ENCODE measurements at regions not wholly inside any gene's neighbourhood (a gene's known extent, or its start where the extent isn't known, plus 50 kb on each side); places are given as distances from the start of the nearest gene placed in this dataset.
"Not testable (repeated sequence)": the region's sequence is repeated elsewhere in the genome, so short reads cannot be mapped to it uniquely, and the experiment has no call there.

DNA sequence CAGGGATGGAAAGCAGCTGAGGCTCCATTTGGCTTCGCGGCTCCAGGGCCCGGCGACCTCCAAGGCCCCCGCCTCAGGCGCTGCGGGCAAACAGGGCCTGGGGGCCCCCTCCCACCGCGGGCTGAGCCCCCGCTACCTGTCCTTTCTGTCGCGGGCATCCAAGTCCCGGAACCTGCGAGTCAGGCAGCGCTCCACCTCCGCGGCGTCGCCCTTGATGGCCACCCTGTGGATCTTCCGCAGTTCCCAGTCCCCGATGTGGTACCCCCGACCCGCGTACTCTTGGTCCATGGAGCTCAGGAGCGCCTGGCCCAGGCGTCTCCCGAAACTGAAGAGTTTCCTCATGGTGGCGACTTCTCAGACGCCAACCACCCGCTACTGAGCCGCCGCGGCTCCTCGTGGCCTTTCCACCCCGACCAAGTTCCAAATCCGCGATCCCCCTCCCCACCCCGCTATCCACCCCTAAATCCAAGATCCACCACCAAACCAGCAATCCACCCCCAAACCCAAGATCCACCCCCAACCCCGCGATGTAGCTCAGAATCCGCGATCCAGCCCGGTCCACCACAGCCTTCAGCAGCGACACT lies 86.5 kb upstream of the CCDC180 start:
- TF ChIP-seq, protein P1, sequence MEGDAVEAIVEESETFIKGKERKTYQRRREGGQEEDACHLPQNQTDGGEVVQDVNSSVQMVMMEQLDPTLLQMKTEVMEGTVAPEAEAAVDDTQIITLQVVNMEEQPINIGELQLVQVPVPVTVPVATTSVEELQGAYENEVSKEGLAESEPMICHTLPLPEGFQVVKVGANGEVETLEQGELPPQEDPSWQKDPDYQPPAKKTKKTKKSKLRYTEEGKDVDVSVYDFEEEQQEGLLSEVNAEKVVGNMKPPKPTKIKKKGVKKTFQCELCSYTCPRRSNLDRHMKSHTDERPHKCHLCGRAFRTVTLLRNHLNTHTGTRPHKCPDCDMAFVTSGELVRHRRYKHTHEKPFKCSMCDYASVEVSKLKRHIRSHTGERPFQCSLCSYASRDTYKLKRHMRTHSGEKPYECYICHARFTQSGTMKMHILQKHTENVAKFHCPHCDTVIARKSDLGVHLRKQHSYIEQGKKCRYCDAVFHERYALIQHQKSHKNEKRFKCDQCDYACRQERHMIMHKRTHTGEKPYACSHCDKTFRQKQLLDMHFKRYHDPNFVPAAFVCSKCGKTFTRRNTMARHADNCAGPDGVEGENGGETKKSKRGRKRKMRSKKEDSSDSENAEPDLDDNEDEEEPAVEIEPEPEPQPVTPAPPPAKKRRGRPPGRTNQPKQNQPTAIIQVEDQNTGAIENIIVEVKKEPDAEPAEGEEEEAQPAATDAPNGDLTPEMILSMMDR (IDR thresholded peaks at IDR 0.05; ENCODE audit: low read depth, low read length, missing control alignments), result no peak
- DNase-seq (ENCODE audit: low read depth), result no peak
- no peak overlapping the region for H3K4me3 ChIP-seq (ENCODE audit: low read depth, low read length)

DNA sequence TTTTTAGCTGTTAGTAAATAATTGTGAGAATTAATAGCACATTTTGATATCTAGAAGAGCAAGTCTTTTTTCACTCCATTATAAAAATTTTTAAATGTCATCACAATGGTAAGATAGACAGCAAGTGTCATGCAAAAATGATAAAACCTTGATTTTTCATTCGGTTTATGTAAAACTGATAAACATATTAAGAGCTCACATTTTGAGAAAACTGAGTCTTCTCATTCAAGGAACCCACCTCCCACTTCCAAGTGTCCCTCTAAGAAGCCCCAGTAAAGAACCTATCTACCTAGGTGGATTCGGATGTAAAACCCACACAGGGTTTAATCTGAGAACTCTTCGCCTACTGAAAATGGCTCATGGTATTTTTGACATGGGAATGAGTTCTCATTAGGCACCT lies 87.1 kb upstream of the CCDC180 start:
- not testable (repeated sequence) for DNase-seq (ENCODE audit: low read depth); H3K4me3 ChIP-seq (ENCODE audit: low read depth, low read length)

DNA sequence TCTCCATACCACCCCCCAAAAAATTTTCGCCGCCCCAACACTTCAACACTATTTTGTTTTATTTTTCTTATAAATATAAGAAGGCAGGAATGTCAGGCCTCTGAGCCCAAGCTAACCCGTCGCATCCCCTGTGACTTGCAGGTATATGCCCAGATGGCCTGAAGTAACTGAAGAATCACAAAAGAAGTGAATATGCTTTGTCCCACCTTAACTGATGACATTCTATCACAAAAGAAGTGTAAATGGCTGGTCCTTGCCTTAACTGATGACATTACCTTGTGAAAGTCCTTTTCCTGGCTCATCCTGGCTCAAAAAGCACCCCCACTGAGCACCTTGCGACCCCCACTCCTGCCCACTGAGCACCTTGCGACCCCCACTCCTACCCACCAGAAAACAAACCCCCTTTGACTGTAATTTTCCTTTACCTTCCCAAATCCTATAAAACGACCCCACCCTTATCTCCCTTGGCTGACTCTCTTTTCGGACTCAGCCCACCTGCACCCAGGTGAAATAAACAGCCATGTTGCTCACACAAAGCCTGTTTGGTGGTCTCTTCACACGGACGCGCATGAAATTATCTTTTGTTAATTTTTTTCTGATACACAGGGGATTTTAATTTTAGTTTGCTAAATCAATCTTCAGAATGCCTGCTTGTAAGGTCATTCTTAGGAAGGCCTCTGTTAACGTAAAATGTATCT lies 87.9 kb upstream of the CCDC180 start:
- H3K4me3 ChIP-seq (ENCODE audit: low read depth, low read length); DNase-seq (ENCODE audit: low read depth): not testable (repeated sequence)

DNA sequence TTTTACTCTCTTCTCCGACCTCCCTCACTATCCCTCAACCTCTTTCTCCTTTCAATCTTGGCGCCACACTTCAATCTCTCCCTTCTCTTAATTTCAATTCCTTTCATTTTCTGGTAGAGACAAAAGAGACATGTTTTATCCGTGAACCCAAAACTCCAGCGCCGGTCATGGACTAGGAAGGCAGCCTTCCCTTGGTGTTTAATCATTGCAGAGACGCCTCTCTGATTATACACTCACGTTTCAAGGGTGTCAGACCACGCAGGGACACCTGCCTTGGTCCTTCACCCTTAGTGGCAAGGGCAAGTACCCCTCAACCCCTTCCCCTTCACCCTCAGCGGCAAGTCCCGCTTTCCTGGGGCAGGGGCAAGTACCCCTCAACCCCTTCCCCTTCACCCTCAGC lies 92.3 kb upstream of the CCDC180 start:
- DNase-seq (ENCODE audit: low read depth); H3K4me3 ChIP-seq (ENCODE audit: low read depth, low read length): not testable (repeated sequence)

DNA sequence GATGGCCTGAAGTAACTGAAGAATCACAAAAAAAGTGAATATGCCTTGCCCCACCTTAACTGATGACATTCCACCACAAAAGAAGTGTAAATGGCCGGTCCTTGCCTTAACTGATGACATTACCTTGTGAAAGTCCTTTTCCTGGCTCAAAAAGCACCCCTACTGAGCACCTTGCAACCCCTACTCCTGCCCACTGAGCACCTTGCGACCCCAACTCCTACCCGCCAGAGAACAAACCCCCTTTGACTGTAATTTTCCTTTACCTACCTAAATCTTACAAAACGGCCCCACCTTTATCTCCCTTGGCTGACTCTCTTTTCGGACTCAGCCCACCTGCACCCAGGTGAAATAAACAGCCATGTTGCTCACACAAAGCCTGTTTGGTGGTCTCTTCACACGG lies 92.9 kb upstream of the CCDC180 start:
- not testable (repeated sequence) for H3K4me3 ChIP-seq (ENCODE audit: low read depth, low read length); DNase-seq (ENCODE audit: low read depth)

DNA sequence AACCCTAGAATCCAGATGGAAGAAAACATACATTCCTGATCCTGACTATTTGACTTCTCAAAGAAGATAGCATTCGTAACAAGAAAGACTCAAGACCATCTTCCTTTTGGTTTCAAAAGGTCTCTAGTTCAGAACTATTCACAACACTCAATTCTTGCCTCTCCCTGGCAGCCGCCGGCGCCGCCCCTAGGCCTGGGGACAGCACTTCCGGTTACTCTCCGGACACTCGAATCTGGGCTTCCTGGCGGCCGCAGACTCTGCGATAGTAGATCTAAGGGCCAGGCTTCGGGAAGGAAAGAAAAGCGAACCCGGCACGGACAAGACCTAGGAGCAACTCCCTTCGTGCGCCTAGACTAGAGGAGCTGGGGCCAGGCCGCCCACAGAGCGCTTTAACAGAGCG lies 107.8 kb upstream of the CCDC180 start:
- not testable (repeated sequence) for DNase-seq (ENCODE audit: low read depth)

DNA sequence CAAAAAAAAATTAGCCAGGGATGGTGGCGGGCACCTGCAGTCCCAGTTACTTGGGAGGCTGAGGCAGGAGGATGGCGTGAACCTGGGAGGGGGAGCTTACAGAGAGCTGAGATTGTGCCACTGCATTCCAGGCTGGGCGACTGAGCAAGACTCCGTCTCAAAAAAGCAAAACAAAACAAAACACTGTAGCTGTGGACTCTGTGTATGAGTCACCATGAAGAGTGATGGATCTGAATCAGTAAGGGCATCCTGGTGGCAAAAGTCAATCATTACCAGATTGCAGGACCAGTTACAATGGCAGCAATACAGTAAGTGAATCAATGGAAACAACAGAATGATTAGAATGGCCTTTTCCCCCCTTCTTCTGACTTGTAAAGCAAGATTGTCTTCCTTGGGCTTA lies 113.7 kb upstream of the CCDC180 start:
- DNase-seq (ENCODE audit: low read depth); H3K4me3 ChIP-seq (ENCODE audit: low read depth, low read length): not testable (repeated sequence)

More for the DNA sequence above, 107.8 kb upstream of the CCDC180 start:
- H3K4me3 ChIP-seq (ENCODE audit: low read depth, low read length), result not testable (repeated sequence)

DNA sequence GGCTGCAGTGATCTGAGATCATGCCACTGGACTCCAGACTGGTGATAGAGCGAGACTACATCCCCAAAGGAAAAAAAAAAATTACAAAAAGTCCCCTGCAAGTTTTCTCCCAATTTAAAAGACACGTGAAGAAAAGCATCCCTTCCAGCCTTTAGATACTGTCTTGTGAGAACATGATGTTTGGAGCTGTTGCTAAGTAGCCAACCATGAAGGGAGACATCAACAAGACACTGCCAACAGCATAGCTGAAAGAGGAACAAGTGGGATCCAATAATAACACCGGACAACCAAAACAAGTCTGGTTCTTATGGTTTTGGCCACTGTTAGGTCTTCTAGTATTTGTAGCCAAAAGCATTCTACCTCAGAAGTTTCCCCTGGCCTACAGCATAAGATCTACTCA lies 118.9 kb upstream of the CCDC180 start:
- no peak for DNase-seq (ENCODE audit: low read depth)
- H3K4me3 ChIP-seq (ENCODE audit: low read depth, low read length), result no peak overlapping the region
- TF ChIP-seq, protein P1 (IDR thresholded peaks at IDR 0.05; ENCODE audit: low read depth, low read length, missing control alignments), result no peak

DNA sequence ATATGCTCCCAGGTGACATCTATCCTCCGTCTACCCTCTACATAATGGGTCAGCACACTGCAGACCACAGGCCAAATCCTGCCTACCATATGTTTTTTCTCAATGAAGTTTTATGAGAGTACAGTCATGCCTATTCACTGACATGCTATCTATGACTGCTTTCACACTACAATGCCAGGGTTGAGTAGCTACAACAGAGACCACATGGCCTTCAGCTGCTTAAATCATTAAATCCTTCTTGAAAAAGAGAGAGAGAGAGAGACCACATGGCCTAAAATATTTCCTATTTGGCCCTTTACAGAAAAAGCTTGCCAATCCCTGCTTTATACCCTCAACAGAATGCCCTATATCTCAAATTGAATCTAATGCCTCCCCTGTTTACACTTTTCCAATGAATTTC lies 119.8 kb upstream of the CCDC180 start:
- not testable (repeated sequence) for H3K4me3 ChIP-seq (ENCODE audit: low read depth, low read length); DNase-seq (ENCODE audit: low read depth)

DNA sequence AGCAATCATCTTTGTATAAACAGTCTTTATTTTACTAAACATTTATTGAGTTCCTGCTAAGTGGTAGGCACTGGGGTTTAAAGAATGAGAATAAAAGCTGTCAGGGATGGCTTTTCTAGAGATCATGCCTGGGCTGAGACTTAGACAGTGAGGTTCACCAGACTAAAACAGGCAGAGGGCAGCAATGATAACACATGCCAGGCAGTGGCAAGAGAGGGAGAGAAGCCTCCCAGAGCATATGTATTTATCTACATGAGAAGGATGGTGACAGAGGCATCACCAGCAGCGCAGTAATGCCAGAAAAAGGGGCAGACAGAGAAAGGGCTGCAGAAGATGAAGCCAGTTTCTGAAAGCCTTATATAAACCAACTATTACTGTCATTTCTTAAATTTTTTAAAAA lies 121.0 kb upstream of the CCDC180 start:
- TF ChIP-seq, protein P1 (IDR thresholded peaks at IDR 0.05; ENCODE audit: low read depth, low read length, missing control alignments), result no peak
- H3K4me3 ChIP-seq (ENCODE audit: low read depth, low read length), result no peak overlapping the region
- DNase-seq (ENCODE audit: low read depth), result no peak

DNA sequence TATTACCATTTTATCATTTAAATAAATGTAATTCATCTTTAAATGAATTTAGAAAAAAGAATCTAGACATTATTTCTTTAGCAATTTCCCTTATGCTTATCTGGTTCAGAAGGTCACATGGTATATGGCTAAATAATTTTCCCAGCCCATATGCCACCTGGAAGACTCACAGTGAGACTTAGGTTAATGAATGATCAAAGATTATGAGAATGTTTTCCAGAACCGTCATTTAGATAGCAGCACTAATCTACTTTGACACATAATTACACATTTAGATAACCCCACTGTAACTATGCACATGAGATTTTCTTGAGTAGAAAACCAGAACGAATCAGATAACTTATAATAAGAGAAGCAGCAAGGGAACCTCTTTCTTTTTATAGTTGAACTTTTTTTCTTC lies 124.9 kb upstream of the CCDC180 start:
- not testable (repeated sequence) for H3K4me3 ChIP-seq (ENCODE audit: low read depth, low read length); DNase-seq (ENCODE audit: low read depth)
